IMR-90 (cell line): ENCODE measurements at regions not wholly inside any gene's neighbourhood (a gene's known extent, or its start where the extent isn't known, plus 50 kb on each side); places are given as distances from the start of the nearest gene placed in this dataset.

ENCODE experiments used
- ATAC-seq: fragments of 200-7000 bp; cut with Tn5 transposase; 2 replicates; pipeline ENCODE4 v1.9.1; 2020; ENCODE audit warnings: low read depth, mild to moderate bottlenecking, moderate library complexity
- BruUV-seq: library from RNA; stranded (reverse); fragments of 400-500 nt; replicated peaks from 2 replicates; lab custom pipeline; 2021; lab: Mats Ljungman, UMichigan
- CTCF ChIA-PET: fragments of 300-600 bp; formaldehyde crosslinking; extraction: SDS; loops from one replicate; lab custom pipeline; 2021; ENCODE audit warnings: antibody characterized with exemption; lab: Yijun Ruan, JAX
- POLR2A ChIA-PET: fragments of 300-600 bp; sonication (Branson Sonifier 250); formaldehyde crosslinking; loops from one replicate; lab custom pipeline; 2022; ENCODE audit warnings: antibody characterized with exemption; ENCODE audit not compliant: unreplicated experiment; lab: Charles Lee
- DNase-seq: peaks from one replicate; pipeline ENCODE4 v3.0.0; 2013
- H2AFZ ChIP-seq: replicated peaks from 2 replicates; pipeline ENCODE3; 2013; ENCODE audit warnings: low read length, mild to moderate bottlenecking; ENCODE audit not compliant: poor library complexity
- H2AK5ac ChIP-seq: 2 replicates; pipeline ENCODE4 v1.6.1; 2013; ENCODE audit warnings: low read depth, low read length, inconsistent platforms
- H2AK9ac ChIP-seq: replicated peaks from 2 replicates; pipeline ENCODE3; 2013; ENCODE audit warnings: mild to moderate bottlenecking, low read depth, low read length, moderate library complexity; ENCODE audit not compliant: poor library complexity
- H2BK120ac ChIP-seq: 2 replicates; pipeline ENCODE4 v1.6.1; 2013; ENCODE audit warnings: low read depth, low read length, inconsistent platforms
- H2BK15ac ChIP-seq: 3 replicates; pipeline ENCODE4 v1.6.1; 2013; ENCODE audit warnings: low read depth, low read length, inconsistent platforms
- H2BK20ac ChIP-seq: 2 replicates; pipeline ENCODE4 v1.6.1; 2013; ENCODE audit warnings: low read depth, mild to moderate bottlenecking, inconsistent platforms, low read length, moderate library complexity
- H2BK5ac ChIP-seq: 2 replicates; pipeline ENCODE4 v1.6.1; 2013; ENCODE audit warnings: mild to moderate bottlenecking, low read depth, low read length, inconsistent platforms; ENCODE audit not compliant: poor library complexity, severe bottlenecking
- H3K14ac ChIP-seq: replicated peaks from 2 replicates; pipeline ENCODE4 v1.6.1; 2013; ENCODE audit warnings: low read depth, low read length, inconsistent platforms
- H3K18ac ChIP-seq: 2 replicates; pipeline ENCODE4 v1.6.1; 2013; ENCODE audit warnings: low read depth, low read length, control low read depth
- H3K23ac ChIP-seq: 2 replicates; pipeline ENCODE4 v1.6.1; 2013; ENCODE audit warnings: low read depth, low read length, inconsistent platforms
- H3K27ac ChIP-seq: 2 replicates; pipeline ENCODE4 v1.5.1; 2013; ENCODE audit warnings: mild to moderate bottlenecking, control low read depth, low read length; ENCODE audit not compliant: insufficient read depth
- H3K27me3 ChIP-seq: 2 replicates; pipeline ENCODE4 v1.6.1; 2013; ENCODE audit warnings: low read length; ENCODE audit not compliant: control insufficient read depth, insufficient read depth
- H3K36me3 ChIP-seq: 2 replicates; pipeline ENCODE4 v1.6.1; 2013; ENCODE audit warnings: low read length, mixed read lengths; ENCODE audit not compliant: control insufficient read depth, insufficient read depth
- H3K4ac ChIP-seq: 2 replicates; pipeline ENCODE4 v1.6.1; 2013; ENCODE audit warnings: low read depth, low read length, inconsistent platforms
- H3K4me1 ChIP-seq: 2 replicates; pipeline ENCODE4 v1.6.1; 2013; ENCODE audit warnings: low read length, mixed read lengths; ENCODE audit not compliant: control insufficient read depth, insufficient read depth
- H3K4me2 ChIP-seq: 2 replicates; pipeline ENCODE4 v1.6.1; 2013; ENCODE audit warnings: low read depth, mild to moderate bottlenecking, control low read depth, low read length, moderate library complexity
- H3K4me3 ChIP-seq: 2 replicates; pipeline ENCODE4 v1.5.1; 2013; ENCODE audit warnings: low read depth, mild to moderate bottlenecking, control low read depth, low read length, moderate library complexity; ENCODE audit not compliant: insufficient read depth
- H3K56ac ChIP-seq: 2 replicates; pipeline ENCODE4 v1.6.1; 2013; ENCODE audit warnings: low read length, inconsistent platforms; ENCODE audit not compliant: insufficient read depth; ENCODE audit errors: extremely low read depth
- H3K79me1 ChIP-seq, 2 experiments: 2 replicates each; pipeline ENCODE4 v1.6.1; 2013; ENCODE audit warnings: low read length in 2 of 2, inconsistent platforms in 1 of 2, low read depth in 1 of 2
- H3K9ac ChIP-seq: 2 replicates; pipeline ENCODE4 v1.6.1; 2013; ENCODE audit warnings: low read depth, low read length, control low read depth
- H3K9me1 ChIP-seq: 2 replicates; pipeline ENCODE4 v1.6.1; 2013; ENCODE audit warnings: low read length, inconsistent platforms; ENCODE audit not compliant: insufficient read depth
- H3K9me3 ChIP-seq: 2 replicates; pipeline ENCODE4 v1.6.1; 2013; ENCODE audit warnings: low read length; ENCODE audit not compliant: control insufficient read depth, insufficient read depth
- H4K20me1 ChIP-seq: 2 replicates; pipeline ENCODE4 v1.6.1; 2013; ENCODE audit warnings: low read length, inconsistent platforms; ENCODE audit not compliant: insufficient read depth
- H4K5ac ChIP-seq: 2 replicates; pipeline ENCODE4 v1.6.1; 2013; ENCODE audit warnings: mild to moderate bottlenecking, low read depth, low read length, control low read depth
- H4K8ac ChIP-seq, 2 experiments: 2 replicates each; pipeline ENCODE4 v1.6.1; 2013; ENCODE audit warnings: low read depth in 2 of 2, low read length in 2 of 2, control low read depth in 1 of 2, inconsistent platforms in 1 of 2
- H4K91ac ChIP-seq: 2 replicates; pipeline ENCODE4 v1.6.1; 2013; ENCODE audit warnings: low read depth, low read length, inconsistent platforms; ENCODE audit not compliant: insufficient read depth
- CEBPB ChIP-seq: IDR thresholded peaks from 2 replicates; pipeline ENCODE4 v1.6.1; 2012; ENCODE audit warnings: low read depth, low read length, improper control_type of control experiment
- FOS ChIP-seq: fragments of 150-350 bp; IDR thresholded peaks from 2 replicates; pipeline ENCODE4 v1.6.1; 2016; ENCODE audit warnings: low read depth, low read length
- MAFK ChIP-seq: IDR thresholded peaks from 2 replicates; pipeline ENCODE4 v1.6.1; 2012; ENCODE audit warnings: low read depth, low read length, improper control_type of control experiment
- RCOR1 ChIP-seq: IDR thresholded peaks from 2 replicates; pipeline ENCODE4 v1.6.1; 2012; ENCODE audit warnings: mild to moderate bottlenecking, low read length, improper control_type of control experiment; ENCODE audit not compliant: insufficient replicate concordance
- SMC3 ChIP-seq: fragments of 150-350 bp; IDR thresholded peaks from 2 replicates; pipeline ENCODE4 v1.6.1; 2016; ENCODE audit warnings: low read depth, mild to moderate bottlenecking, antibody characterized with exemption, low read length, moderate library complexity
- WGBS, 2 experiments: methylation state at CpG; one replicate each; pipeline versions ENCODE4 v1.1.5 to v1.1.7; 2013; ENCODE audit warnings: missing lambda C conversion rate in 2 of 2; ENCODE audit not compliant: insufficient read length in 1 of 2; ENCODE audit errors: extremely low coverage in 2 of 2; 5-methylcytosine and 5-hydroxymethylcytosine counted together
- dilution Hi-C: fragments of 300-500 bp; cut with HindIII; formaldehyde crosslinking; loops from one replicate; pipeline ENCODE4 v1.14.3; 2018; ENCODE audit warnings: low sequenced_read_pairs; ENCODE audit not compliant: unreplicated experiment
- in situ Hi-C: fragments of 300-500 bp; cut with MboI; formaldehyde crosslinking; loops from 3 replicates; pipeline ENCODE4 v1.14.3; 2019; ENCODE audit warnings: low sequenced_read_pairs, inconsistent platforms, mixed read lengths
- intact Hi-C: fragments of 100-400 bp; cut with micrococcal nuclease; formaldehyde crosslinking; loops from 2 replicates; pipeline ENCODE4 v1.10.0; 2022
- TF ChIP-seq, protein P1 (sequence below): conservative IDR thresholded peaks from 2 replicates; pipeline ENCODE4 v1.5.1; 2012; ENCODE audit warnings: mild to moderate bottlenecking, low read depth, low read length, improper control_type of control experiment

DNA sequence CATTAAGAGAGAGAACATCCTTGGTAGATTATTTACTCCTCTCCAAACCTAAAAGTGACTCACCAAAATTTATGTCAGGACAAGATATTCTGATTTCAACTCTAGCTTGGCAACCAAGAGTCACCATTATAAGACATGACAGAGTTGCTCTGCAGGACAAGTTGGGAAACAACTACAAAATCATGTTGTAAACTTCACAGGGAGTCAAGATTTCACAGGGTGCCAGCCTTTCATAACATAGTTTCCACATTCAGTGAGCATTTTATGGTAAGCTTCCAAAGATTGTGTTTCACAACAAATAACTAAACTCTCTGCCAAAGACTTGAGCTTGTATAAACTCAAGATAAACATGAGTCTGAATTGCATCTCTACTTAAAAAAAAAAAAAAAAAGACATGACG lies 121.0 kb upstream of the DIAPH2 start:
- Histone ChIP-seq H3K23ac (no peak overlapping the region), H3K14ac (no peak overlapping the region), H2AK9ac (no peak overlapping the region), H4K20me1 (no peaks in the 10 kb centered on the region), H3K4me3 (no peak overlapping the region), H4K91ac (no peak overlapping the region), H3K9ac (no peak overlapping the region), H3K79me1 (no peaks in the 10 kb centered on the region), H3K18ac (no peak overlapping the region), H4K8ac (no peak overlapping the region), H2BK120ac (no peak overlapping the region), H3K36me3 (no peaks in the 10 kb centered on the region), H3K4ac (no peak overlapping the region), H2BK20ac (no peak overlapping the region), H3K56ac (no peak overlapping the region), H2AFZ (no peak overlapping the region), H3K9me1 (no peaks in the 10 kb centered on the region), H3K27ac (no peak overlapping the region), H3K9me3 (no peaks in the 10 kb centered on the region), H4K5ac (no peak overlapping the region), H2AK5ac (no peak overlapping the region), H2BK15ac (no peak overlapping the region), H3K27me3 (no peaks in the 10 kb centered on the region), H3K4me1 (no peaks in the 10 kb centered on the region), H2BK5ac (no peak overlapping the region), H3K4me2 (no peak overlapping the region)
- POLR2A ChIA-PET, result interaction anchor here (0.6 kb wide), 1 partner anchor 536 kb away, joined by 6 read pairs; no protein-coding TSS in a partner anchor
- BruUV-seq, result no TSS peak
- CTCF ChIA-PET, result no interaction called here
- dilution Hi-C loops (no loop called here), intact Hi-C loops (loop anchor here (5.0 kb wide), 1 partner anchor 191 kb away; no protein-coding TSS in a partner anchor), in situ Hi-C loops (no loop called here)
- DNase-seq (peak; percentile 64), ATAC-seq (peak; percentile 48)
- 0 out of 2 replicates have a peak, but pooled peaks have one; percentile 37 for TF ChIP-seq CEBPB
- no peak for TF ChIP-seq RCOR1
- no peak for TF ChIP-seq MAFK
- TF ChIP-seq SMC3, result no peak
- TF ChIP-seq, protein P1, sequence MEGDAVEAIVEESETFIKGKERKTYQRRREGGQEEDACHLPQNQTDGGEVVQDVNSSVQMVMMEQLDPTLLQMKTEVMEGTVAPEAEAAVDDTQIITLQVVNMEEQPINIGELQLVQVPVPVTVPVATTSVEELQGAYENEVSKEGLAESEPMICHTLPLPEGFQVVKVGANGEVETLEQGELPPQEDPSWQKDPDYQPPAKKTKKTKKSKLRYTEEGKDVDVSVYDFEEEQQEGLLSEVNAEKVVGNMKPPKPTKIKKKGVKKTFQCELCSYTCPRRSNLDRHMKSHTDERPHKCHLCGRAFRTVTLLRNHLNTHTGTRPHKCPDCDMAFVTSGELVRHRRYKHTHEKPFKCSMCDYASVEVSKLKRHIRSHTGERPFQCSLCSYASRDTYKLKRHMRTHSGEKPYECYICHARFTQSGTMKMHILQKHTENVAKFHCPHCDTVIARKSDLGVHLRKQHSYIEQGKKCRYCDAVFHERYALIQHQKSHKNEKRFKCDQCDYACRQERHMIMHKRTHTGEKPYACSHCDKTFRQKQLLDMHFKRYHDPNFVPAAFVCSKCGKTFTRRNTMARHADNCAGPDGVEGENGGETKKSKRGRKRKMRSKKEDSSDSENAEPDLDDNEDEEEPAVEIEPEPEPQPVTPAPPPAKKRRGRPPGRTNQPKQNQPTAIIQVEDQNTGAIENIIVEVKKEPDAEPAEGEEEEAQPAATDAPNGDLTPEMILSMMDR, result no peak
- 0 out of 2 replicates have a peak, but pooled peaks have one; percentile 2 for TF ChIP-seq FOS
- no CpG with 5 or more reads among the region's 1 CpG for WGBS, 2 experiments
